GM18873 (cell line): ENCODE measurements at regions not wholly inside any gene's neighbourhood (a gene's known extent, or its start where the extent isn't known, plus 50 kb on each side); places are given as distances from the start of the nearest gene placed in this dataset.
A peak's percentile ranks its signal among the peaks of the same experiment; 100 is the strongest.

Experiments
- ATAC-seq: cut with Tn5 transposase; IDR thresholded peaks from one replicate; pipeline ENCODE4 v1.9.1; 2021; ENCODE audit warnings: mild to moderate bottlenecking, moderate library complexity, moderate number of reproducible peaks; ENCODE audit not compliant: unreplicated experiment, low FRiP score

GRCh38 chr14:101063121-101063520 lies 159.6 kb upstream of the RTL1 start:
- no peak for ATAC-seq

DNA sequence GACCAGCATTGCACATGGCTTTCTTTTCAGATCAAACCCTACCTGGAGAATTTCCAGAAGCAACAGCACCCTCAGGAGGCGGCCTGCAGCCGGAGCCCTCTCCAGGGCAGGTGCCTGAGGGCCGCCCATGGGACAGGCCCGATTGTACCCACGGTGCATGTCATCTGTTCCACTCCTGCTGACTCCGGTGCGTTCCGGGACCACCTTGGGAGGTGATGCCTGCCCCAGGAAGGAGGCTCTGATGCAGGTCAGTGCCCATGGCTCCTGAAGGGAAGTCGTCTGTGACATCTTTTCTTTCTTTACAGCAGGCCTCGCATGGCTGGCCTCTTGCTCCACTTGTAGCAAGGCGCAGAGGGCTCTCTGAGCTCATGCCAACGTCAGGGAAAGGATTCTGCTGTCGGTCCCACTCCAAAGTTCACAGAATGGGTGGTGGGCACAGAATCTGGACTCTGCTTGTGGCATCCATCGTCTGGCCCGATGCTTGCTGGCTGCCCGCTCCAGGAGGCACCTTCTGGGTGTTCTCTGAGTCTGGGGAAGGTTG lies 160.7 kb upstream of the RTL1 start:
- ATAC-seq = no peak

GRCh38 chr14:101064718-101065117 lies 161.2 kb upstream of the RTL1 start:
- ATAC-seq = no peak

DNA sequence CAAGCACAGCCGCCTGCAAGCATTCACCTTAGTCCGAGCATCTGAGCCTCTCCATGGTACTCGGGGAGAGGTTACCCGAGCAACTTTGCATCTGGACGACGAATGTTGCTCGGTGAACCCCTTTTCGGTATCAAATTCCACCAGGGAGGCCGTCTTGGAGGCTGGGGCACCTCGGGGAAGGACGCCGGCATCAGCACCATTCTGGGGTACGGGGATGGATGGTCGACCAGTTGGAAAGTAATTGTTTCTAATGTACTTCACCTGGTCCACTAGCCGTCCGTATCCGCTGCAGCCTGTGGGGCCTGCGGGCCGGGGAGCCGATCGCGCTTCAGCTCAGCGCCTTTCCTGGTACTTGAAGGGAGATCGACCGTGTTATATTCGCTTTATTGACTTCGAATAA lies 161.7 kb upstream of the RTL1 start:
- ATAC-seq = no peak

GRCh38 chr14:101065696-101066694 lies 162.5 kb upstream of the RTL1 start:
- no peak for ATAC-seq

DNA sequence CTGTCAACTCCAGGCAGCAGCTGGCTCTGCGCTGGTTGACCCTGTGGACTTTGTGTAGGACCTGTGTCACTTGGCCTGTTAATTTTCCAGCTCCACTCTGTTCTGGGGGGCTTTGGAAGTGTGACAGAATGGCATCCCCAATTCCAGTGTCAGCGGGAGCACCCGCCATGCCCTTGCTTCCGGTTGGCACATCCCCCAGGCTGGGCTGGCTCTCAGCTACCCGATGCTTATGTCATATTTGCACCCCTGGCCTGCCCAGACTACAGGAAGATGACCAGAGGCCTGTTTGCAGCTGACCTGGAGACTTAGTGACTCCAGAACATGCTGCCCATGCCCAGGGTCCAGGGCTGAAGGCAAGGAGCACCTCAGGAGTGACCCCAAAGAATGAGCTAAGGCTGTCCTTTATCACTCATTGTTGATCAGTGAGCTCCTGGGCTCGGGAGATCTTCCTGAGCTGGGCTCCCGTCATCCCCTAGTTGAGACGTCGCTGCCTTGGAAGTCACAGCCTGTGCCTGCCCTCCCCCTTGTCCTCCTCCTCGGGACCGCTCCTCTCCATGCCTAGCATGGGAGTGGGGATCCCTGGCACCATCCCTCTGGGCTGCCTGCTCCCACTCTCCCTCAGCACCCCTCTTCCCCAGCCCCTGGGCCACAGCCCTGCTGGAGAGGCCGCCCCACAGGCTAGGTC lies 163.4 kb upstream of the RTL1 start:
- no peak for ATAC-seq

GRCh38 chr14:101068313-101069227 lies 165.0 kb upstream of the RTL1 start:
- ATAC-seq = no peak

DNA sequence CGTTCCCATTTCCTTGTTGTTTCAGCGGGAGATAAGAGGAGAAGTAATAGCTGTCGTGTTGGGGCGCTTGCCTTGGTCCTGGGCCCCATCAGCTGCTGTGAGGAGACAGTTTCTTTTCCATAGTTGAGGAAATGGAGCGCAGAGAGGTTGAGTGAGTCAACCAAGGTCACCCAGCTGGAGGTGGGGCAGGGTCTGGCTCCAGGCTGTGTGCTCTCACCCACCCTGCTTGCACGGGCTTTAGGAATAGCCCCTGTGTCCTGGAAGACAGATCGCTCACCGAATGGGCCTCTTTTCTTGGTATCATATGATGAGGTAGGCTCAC lies 165.7 kb upstream of the RTL1 start:
- no peak for ATAC-seq

GRCh38 chr14:101069666-101070362 lies 166.3 kb upstream of the RTL1 start:
- no peak for ATAC-seq

DNA sequence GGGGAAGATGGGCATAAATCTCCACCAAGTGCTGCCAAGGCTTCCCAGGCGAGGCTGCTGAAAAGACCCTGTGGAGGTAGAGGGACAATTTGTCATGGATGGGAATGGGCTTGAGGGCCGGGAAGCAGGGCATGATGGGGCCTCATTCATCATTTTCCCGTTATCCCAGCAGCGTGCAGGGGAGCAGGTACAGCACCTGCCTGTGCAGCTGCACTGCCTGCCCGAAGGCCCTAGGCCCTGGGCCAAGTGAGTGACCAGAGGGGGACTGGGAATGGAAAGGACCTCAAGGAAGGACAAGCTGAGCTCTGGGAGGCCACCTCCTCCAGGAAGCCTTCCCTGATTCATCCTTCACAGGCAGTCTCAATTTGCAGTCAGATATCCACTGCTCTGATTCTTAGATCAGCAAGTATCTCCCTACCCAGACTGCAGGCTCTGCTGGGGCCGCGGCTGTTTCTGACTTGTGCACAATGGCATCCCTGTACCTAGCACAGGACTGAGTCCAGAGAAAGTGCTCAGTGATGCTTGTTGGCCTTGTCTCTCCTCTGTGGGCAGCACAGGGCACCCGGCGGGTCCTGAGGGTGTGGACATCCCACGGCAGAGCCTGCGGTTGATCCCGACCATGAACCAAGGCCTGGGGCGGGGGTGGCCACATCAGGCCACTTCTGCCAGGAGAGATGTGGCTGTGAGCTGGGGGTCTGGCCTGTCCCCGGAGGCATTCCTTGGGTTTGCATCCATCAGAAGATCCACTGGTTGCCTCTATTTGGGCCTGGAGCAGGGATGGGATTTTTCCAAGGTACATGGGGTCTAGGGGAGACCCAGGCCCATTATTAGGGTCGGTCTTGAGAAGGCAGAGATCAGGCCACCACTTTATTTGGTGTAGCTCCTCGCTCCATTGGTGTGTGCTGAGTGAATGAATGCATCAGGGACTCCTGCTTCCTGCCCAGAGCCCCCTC lies 167.3 kb upstream of the RTL1 start:
- ATAC-seq = no peak

GRCh38 chr14:101071493-101071906 lies 168.0 kb upstream of the RTL1 start:
- ATAC-seq = no peak

- no peak for ATAC-seq
Observed at GRCh38 chr14:101072070-101072469, 168.5 kb upstream of the RTL1 start.

DNA sequence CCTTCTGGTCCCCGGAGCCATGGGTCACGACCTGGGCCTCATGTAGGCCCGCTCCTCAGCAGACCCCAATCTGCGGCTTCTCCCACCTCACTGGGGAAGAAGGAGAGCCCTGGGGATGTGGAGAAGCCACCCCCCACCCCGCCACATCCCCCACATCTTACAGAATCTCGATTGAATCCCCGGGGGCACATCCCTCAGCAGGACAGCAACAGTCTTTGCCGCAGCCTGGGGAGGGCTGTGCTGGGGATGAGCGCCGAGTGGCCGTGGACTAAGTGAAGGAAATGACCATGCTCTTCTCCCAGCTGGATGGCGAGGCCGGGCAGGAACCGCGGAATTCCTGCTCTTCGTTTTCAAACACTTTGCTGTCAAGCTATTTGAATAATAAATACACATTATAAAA lies 169.0 kb upstream of the RTL1 start:
- no peak for ATAC-seq

GRCh38 chr14:101072945-101073597 lies 169.5 kb upstream of the RTL1 start:
- ATAC-seq = peak; percentile 83

GRCh38 chr14:101073598-101073965 lies 170.1 kb upstream of the RTL1 start:
- no peak for ATAC-seq

- ATAC-seq = no peak
Observed at GRCh38 chr14:101074196-101075024, 170.9 kb upstream of the RTL1 start.

GRCh38 chr14:101075025-101075800 lies 171.7 kb upstream of the RTL1 start:
- no peak for ATAC-seq
